ENCODE measurements at regions not wholly inside any gene's neighbourhood (a gene's known extent, or its start where the extent isn't known, plus 50 kb on each side); places are given as distances from the start of the nearest gene placed in this dataset.
"Not testable (repeated sequence)": the region's sequence is repeated elsewhere in the genome, so short reads cannot be mapped to it uniquely, and the experiment has no call there.

- DNase-seq = no peak
These were observed 289.5 kb upstream of the CDYL start for GRCh38 chr6:4486568-4487315.

- no peak for DNase-seq
These were observed 290.5 kb upstream of the CDYL start for GRCh38 chr6:4485735-4486134.

DNA sequence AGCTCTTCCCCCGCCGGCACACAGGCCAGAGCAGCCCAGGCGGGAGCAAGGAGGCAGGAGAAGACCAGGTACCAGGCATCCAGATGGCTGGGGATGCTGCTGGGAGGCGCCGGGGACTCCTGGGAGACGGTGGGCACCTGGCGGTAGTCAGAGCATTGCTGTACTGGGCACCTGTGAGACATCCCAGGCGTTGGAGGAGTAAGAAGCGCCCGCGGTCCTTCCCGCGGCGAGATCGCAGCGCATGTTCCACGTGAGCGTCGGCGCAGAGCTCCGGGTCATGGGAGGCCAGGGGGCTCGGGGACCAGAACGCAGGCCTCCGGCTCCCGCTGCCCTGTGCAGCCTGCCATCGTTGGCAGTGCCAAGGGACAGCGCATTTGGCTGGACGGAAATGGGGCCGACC, 293.7 kb upstream of the CDYL start:
- DNase-seq = no peak

DNA sequence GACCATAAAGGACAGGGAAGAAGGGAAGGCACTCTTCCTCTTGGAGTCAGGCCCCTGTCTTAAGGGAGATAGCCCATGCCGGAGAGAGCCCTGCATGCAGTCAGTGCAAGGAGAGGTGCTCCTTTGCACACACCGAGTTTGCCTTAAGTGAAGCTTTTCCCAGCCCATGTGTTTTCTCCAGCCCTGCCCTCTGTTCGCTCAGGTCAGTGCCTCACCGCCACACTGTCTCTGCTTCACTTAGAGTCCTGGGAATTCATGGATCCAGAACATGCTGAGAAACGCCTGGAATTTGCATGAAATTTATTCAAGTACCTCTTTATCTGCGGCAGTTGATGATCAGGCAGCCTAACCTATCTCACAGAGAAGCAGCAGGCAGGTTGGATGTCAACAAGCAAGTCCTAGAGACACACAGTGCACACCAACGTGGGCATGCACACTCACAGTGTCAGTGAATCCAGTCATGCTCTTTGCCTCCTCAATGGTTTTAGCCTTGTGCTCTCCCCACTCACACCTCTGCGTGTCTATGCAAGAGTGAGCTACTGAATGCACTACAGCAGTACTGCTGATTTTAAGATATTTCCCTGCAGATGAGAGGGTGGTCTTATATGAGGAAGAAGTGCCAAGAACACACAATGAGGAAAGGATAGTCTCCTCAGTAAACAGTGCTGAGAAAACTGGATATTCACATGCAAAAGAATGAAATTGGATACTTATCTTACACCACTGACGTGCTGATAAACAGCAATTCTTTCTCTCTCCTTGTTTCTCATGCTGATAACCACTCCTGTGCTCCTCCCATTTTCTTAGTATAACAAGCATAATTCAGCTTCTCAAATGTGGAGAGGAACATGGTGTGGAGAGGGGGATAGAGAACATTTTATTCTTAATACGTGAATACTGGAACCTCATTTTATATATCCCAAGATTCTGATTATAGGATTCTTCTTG, 295.1 kb upstream of the CDYL start:
- no peak for DNase-seq

DNA sequence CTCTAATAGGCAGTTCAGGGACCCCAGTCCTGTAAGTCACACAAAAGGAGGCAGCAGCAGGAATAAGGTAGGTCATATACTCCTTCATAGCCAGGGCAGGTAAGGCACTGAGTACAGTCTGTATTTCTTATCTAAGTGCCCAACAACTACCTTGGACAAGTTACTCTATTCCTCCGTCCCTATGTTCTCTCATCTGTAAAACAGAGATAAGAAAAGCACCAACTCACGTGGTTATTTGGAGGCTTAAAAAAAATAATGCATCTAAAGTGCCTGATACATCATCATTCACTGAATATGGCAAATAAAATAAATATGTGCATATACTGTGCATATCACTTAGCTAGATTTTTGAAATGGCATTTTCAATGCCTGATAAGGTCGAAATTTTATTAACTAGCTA, 298.1 kb upstream of the CDYL start:
- no peak for DNase-seq

DNA sequence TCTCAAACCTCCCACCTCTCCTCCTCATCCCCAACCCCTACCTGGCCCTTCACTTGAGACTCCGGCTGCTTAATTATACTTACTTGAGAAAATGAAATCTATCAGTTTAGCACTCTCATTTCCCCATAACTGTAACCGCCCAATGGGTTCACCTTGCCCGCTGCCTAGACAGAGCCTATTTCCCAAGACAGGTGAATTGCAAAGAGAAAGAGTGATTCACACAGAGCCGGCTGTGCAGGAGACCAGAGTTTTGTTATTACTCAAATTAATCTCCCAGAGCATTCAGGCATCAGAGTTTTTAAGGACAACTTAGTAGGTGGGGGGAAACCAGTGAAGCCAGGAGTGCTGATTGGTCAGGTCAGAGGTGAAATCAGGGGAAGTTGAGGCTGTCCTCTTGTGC, 301.4 kb upstream of the CDYL start:
- no peak for DNase-seq

DNA sequence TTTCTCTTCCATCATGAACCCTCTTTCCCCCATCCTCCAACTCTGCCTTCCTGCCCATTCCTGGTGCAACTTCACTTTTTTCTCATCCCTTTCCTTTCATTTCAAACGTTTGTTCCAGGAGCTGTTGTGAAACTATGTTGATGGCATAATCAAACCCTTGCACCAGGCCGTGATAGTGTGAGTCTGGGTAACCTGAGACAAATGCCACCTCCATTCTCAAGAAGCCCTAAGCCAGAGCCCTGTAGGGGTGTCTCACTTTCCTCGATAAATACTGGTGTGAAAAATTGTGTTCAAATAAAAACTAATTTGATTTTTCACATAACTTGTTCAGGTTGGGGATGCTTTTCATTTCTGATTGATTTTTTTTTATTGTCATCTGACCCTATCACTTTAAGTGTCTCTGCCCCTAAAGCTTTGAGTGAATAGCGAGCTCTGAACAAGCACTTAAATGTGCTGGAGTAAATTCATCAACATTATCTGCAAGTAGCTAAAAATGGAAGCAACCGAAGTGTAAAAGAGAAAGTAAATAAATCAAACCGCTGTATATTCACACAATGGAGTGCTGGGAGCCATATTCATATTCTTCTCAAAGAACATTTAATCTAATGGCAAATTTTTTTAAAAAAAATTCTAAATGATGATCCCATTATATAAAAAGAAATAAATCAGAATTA, 303.1 kb upstream of the CDYL start:
- DNase-seq = no peak

- DNase-seq = no peak
These were observed 304.0 kb upstream of the CDYL start for GRCh38 chr6:4472222-4472621.

- DNase-seq = not testable (repeated sequence)
These were observed 304.7 kb upstream of the CDYL start for GRCh38 chr6:4471515-4471914.

- DNase-seq = no peak
These were observed 305.4 kb upstream of the CDYL start for GRCh38 chr6:4470698-4471210.

DNA sequence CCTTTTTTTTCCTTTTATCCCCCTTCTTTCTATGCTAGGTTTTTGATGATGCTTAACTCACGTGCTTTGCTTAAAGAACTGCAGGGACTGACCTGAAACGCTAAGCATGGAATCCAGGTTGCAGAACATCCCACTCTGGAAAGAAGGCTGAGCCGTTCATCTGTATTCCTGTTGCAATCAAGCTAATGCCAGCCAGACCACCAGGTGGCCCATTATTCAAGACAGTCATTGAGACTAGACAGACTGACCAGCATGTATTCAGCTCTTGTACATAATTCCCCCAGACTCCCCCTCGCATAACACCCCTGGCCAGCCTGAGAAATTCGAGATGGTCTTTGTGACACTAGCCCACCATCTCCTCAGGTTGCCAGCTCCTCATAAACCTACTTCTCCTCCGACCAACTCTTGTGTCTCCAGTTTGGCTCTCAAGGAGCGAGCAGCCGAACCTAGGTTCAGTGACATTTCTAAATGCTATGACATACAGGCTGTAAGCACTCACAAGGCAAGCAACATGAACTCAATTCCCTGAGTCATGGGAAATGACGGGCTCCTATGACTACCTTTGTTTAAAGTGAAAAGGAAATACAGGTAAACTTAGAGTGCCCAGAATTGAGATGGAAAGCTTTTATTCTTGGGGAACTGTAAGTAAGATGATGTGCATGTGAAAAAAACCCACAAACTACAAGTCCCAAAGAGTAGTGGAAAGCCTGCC, 309.3 kb upstream of the CDYL start:
- DNase-seq = no peak

GRCh38 chr6:4466261-4466660, 309.9 kb upstream of the CDYL start:
- DNase-seq = no peak

DNA sequence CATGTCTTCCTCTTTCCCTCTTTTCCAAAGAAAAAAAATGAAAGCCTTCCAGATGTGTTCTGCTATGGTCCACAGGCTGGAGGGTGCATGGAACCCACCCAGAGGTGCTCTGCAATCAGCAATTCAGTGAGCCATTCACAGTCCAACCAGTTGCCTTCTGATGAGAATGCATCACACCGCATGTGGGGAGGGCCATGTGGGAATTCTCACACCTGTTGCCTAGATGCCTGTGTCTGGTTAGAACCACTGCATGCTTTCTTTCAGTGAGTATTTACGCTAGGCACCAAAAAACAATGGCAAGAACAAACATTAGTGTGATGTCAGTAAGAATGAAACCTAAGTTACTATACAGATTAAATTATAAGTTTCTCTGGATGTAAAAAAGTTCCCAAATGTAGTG, 311.6 kb upstream of the CDYL start:
- no peak for DNase-seq

DNA sequence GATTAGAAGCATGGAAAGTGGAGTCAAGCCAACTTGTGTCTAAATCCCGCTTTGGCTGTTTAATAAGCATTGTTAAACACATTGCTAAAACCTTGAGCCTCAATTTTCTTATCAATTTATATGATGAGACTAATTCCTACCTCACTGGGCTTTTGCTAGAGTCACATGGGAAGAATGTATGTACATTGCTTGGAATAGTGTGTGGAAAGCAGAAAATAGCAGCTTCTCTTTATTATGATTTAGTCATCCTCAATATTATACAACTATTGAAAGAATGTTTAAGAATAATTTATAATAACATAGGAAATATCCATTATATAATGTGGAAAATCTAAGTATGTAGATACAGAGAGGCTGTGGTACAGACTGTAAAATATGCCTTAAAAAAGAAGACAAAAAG, 313.0 kb upstream of the CDYL start:
- DNase-seq = no peak

DNA sequence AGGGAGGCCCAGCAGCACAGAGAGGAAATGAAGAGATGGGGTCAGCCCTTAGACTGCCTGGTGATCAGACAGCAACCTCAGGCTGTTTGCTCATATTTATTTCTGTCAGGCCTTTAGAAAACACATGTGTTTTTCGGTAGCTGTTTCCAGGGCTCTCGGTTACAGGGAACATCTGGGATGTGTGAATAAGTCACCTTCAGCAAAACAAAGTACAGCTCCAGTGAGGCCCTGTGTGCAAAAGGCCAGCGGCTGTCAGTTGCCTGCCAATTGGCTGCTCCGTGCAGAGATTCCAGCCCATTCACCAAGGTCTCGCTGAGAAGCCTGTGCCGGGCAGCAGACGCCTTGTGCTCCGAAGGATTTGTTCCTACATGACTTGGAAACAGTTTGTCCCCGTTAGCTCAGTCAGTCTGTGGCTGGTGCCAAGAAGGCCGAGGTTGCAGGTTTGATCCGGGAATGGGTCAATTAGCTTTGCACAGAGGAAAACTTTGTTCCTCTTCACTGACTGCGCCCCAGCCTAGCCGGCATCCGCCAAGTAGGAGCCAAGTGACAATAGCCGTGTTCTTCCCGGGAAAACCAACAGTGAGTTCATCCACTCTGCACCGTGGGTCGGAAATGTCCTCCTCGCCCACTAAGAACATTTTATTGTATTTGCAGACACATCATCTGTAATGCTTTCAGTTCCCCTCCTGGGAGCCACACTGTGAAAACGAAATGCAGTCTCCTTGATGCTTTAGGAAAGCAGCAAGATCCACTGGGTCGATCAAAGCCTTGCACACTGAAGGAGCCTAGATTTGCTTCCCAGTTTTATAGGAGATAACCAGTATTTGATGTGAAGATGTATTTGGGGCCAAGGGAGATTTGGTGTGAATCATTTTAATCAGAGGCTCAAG, 315.4 kb upstream of the CDYL start:
- DNase-seq = no peak

GRCh38 chr6:4459996-4460395, 316.2 kb upstream of the CDYL start:
- no peak for DNase-seq

DNA sequence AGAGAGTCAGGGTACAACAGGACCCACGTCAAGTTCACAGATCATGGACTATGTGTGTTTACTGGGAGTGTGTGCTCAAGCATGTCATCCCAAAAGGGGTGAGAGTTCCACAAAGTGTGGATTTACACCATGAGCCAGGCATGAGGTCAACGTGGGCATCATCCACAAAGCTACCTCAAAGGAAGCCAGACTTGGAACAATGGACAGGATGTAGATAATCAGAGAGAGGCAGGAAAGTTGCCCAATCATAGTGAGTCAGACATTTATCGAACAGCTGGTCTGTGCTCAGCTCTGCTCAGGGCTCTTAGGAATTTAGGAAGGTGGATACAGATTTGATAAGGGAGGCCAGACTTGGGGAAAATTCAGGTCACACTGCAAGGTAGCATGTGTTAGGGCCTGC, 317.2 kb upstream of the CDYL start:
- DNase-seq = no peak

- no peak for DNase-seq
These were observed 316.3 kb upstream of the ECI2 start for GRCh38 chr6:4451718-4452117.

DNA sequence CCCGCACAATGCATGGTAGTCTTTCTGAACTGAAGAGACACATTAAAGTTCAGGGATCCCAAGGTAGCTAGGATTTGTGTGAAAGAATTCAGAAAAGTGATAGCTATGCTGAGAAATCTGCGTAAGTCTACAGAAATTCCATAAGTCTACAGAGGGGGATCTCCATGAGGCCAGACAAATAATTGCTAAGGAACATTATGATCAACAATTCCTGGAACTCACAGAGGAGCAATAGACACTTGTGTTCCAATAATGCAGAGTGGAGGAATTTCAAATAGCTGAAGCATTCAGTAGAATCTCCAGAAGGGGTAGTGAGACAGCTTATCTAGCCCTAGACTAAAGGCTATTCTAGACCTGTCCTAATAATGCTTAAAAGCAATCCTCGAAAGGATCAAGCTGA, 315.7 kb upstream of the ECI2 start:
- no peak for DNase-seq

- DNase-seq = no peak
These were observed 314.9 kb upstream of the ECI2 start for GRCh38 chr6:4450237-4450636.

- no peak for DNase-seq
These were observed 314.0 kb upstream of the ECI2 start for GRCh38 chr6:4449409-4449808.

- no peak for DNase-seq
These were observed 313.5 kb upstream of the ECI2 start for GRCh38 chr6:4448841-4449240.
